Fibroblast of lung (primary cell): ENCODE measurements at regions not wholly inside any gene's neighbourhood (a gene's known extent, or its start where the extent isn't known, plus 50 kb on each side); places are given as distances from the start of the nearest gene placed in this dataset.

Source experiments
- DNase-seq, 2 donors: peaks; one replicate each; pipeline versions ENCODE4 v3.0.0 to v3.0.0-alpha.2; 2010; ENCODE audit warnings: low read depth in 2 of 2
- H2AFZ ChIP-seq: 2 replicates; pipeline ENCODE4 v1.5.1; 2012; ENCODE audit warnings: low read length, control low read depth, inconsistent platforms
- H3K27ac ChIP-seq: 2 replicates; pipeline ENCODE4 v1.5.1; 2011; ENCODE audit warnings: low read length, control low read depth; ENCODE audit not compliant: insufficient read depth
- H3K27me3 ChIP-seq: 2 replicates; pipeline ENCODE4 v1.5.1; 2011; ENCODE audit warnings: mild to moderate bottlenecking, low read length; ENCODE audit not compliant: control insufficient read depth, insufficient read depth
- H3K36me3 ChIP-seq: 2 replicates; pipeline ENCODE4 v1.5.1; 2011; ENCODE audit warnings: low read length; ENCODE audit not compliant: control insufficient read depth, insufficient read depth
- H3K4me1 ChIP-seq: 2 replicates; pipeline ENCODE4 v1.5.1; 2011; ENCODE audit warnings: low read length; ENCODE audit not compliant: control insufficient read depth, insufficient read depth; ENCODE audit errors: extremely low read depth
- H3K4me2 ChIP-seq: 2 replicates; pipeline ENCODE4 v1.5.1; 2011; ENCODE audit warnings: low read length, control low read depth; ENCODE audit not compliant: insufficient read depth; ENCODE audit errors: extremely low read depth
- H3K4me3 ChIP-seq, 4 experiments: fragments of 200-600 bp in 1 of 4; sonication (generic) in 1 of 4; replicated peaks in 1 of 4; 2 replicates each; pipeline ENCODE4 v1.5.1; 2011 to 2016; ENCODE audit warnings: low read length in 4 of 4, low read depth in 3 of 4, mild to moderate bottlenecking in 3 of 4, control low read depth in 2 of 4, inconsistent platforms in 1 of 4, mixed read lengths in 1 of 4; ENCODE audit not compliant: insufficient read depth in 1 of 4; ENCODE audit errors: control extremely low read depth in 1 of 4
- H3K79me2 ChIP-seq: 2 replicates; pipeline ENCODE4 v1.5.1; 2012; ENCODE audit warnings: mild to moderate bottlenecking, low read length, inconsistent platforms; ENCODE audit not compliant: control insufficient read depth, insufficient read depth
- H3K9ac ChIP-seq: 2 replicates; pipeline ENCODE4 v1.5.1; 2011; ENCODE audit warnings: mild to moderate bottlenecking, low read length, control low read depth; ENCODE audit not compliant: insufficient read depth
- H3K9me3 ChIP-seq: 2 replicates; pipeline ENCODE4 v1.5.1; 2012; ENCODE audit warnings: low read depth, low read length; ENCODE audit not compliant: control insufficient read depth, insufficient read depth
- H4K20me1 ChIP-seq: 2 replicates; pipeline ENCODE4 v1.5.1; 2011; ENCODE audit warnings: low read length; ENCODE audit not compliant: control insufficient read depth, insufficient read depth; ENCODE audit errors: extremely low read depth
- CTCF ChIP-seq, 2 donors: IDR thresholded peaks in 1 of 2; conservative IDR thresholded peaks in 1 of 2; 1 replicate in 1 of 2; 2 replicates in 1 of 2; pipeline ENCODE4 v1.5.1; 2011 to 2012; ENCODE audit warnings: low read length in 2 of 2, control low read depth in 1 of 2, inconsistent platforms in 1 of 2, low read depth in 1 of 2, mild to moderate bottlenecking in 1 of 2
- EZH2 ChIP-seq: IDR thresholded peaks from 2 replicates; pipeline ENCODE4 v1.5.1; 2012; ENCODE audit warnings: low read length, control low read depth, mild to moderate bottlenecking; ENCODE audit errors: missing control alignments

- H3K4me2 ChIP-seq, result no peak overlapping the region
- DNase-seq, result no peak
- no peak overlapping the region for H3K27ac ChIP-seq
- H3K36me3 ChIP-seq, result no peaks in the 10 kb centered on the region
- no peaks in the 10 kb centered on the region for H3K79me2 ChIP-seq
- H4K20me1 ChIP-seq, result no peaks in the 10 kb centered on the region
- H3K9ac ChIP-seq, result no peak overlapping the region
- no peaks in the 10 kb centered on the region for H3K9me3 ChIP-seq
- no peaks in the 10 kb centered on the region for H3K4me1 ChIP-seq
- peaks cover 13% of the 10 kb centered on the region for H3K27me3 ChIP-seq
- TF ChIP-seq EZH2 (no peak), CTCF (conservative IDR thresholded peaks at IDR 0.05 in 1 of 2, IDR thresholded peaks at IDR 0.05 in 1 of 2; ENCODE audit: low read depth in 1 of 2, low read length in 2 of 2) (no peak)
- no peak overlapping the region for H2AFZ ChIP-seq
- no peak overlapping the region for H3K4me3 ChIP-seq
Observed at GRCh38 chr14:22390824-22391461, 198.1 kb downstream of the DAD1 start.

GRCh38 chr14:22390195-22390594 lies 198.8 kb downstream of the DAD1 start:
- no peaks in the 10 kb centered on the region for H3K79me2 ChIP-seq
- H3K27ac ChIP-seq, result no peak overlapping the region
- H3K4me2 ChIP-seq, result no peak overlapping the region
- no peak overlapping the region for H3K4me3 ChIP-seq
- no peak overlapping the region for H2AFZ ChIP-seq
- no peaks in the 10 kb centered on the region for H3K4me1 ChIP-seq
- H3K9me3 ChIP-seq, result no peaks in the 10 kb centered on the region
- H3K36me3 ChIP-seq, result no peaks in the 10 kb centered on the region
- no peaks in the 10 kb centered on the region for H4K20me1 ChIP-seq
- TF ChIP-seq EZH2 (no peak), CTCF (conservative IDR thresholded peaks at IDR 0.05 in 1 of 2, IDR thresholded peaks at IDR 0.05 in 1 of 2; ENCODE audit: low read depth in 1 of 2, low read length in 2 of 2) (no peak)
- H3K27me3 ChIP-seq, result peaks cover 13% of the 10 kb centered on the region
- H3K9ac ChIP-seq, result no peak overlapping the region
- no peak for DNase-seq

- Histone ChIP-seq H3K4me1 (no peaks in the 10 kb centered on the region), H3K27me3 (peaks cover 9% of the 10 kb centered on the region), H4K20me1 (no peaks in the 10 kb centered on the region), H3K9ac (no peak overlapping the region), H3K4me2 (no peak overlapping the region), H3K9me3 (no peaks in the 10 kb centered on the region), H3K4me3 (no peak overlapping the region), H3K79me2 (no peaks in the 10 kb centered on the region), H3K36me3 (no peaks in the 10 kb centered on the region), H2AFZ (no peak overlapping the region), H3K27ac (no peak overlapping the region)
- peak; percentile 32 to 86 for DNase-seq
- TF ChIP-seq EZH2, result no peak
- no peak for TF ChIP-seq CTCF (conservative IDR thresholded peaks at IDR 0.05 in 1 of 2, IDR thresholded peaks at IDR 0.05 in 1 of 2; ENCODE audit: low read depth in 1 of 2, low read length in 2 of 2)
Observed at GRCh38 chr14:22388669-22389595, 200.1 kb downstream of the DAD1 start.
